H9 (cell line): ENCODE measurements at regions not wholly inside any gene's neighbourhood (a gene's known extent, or its start where the extent isn't known, plus 50 kb on each side); places are given as distances from the start of the nearest gene placed in this dataset.

ENCODE experiments used
- DNase-seq: peaks from one replicate; pipeline ENCODE4 v3.0.0-alpha.2; 2017
- H2AFZ ChIP-seq: one replicate; pipeline ENCODE4 v1.6.1; 2013; ENCODE audit warnings: mild to moderate bottlenecking, low read length, control low read depth, moderate library complexity
- H2AK5ac ChIP-seq: 2 replicates; pipeline ENCODE4 v1.6.1; 2013; ENCODE audit warnings: low read length, control low read depth, mixed read lengths; ENCODE audit not compliant: insufficient read length
- H2BK120ac ChIP-seq: one replicate; pipeline ENCODE4 v1.6.1; 2013; ENCODE audit warnings: low read depth, mild to moderate bottlenecking, low read length, control low read depth, inconsistent platforms; ENCODE audit not compliant: poor library complexity, severe bottlenecking
- H2BK12ac ChIP-seq: 2 replicates; pipeline ENCODE4 v1.6.1; 2013; ENCODE audit warnings: low read length, control low read depth, mixed read lengths, low read depth; ENCODE audit not compliant: insufficient read length
- H2BK15ac ChIP-seq: 2 replicates; pipeline ENCODE4 v1.6.1; 2013; ENCODE audit warnings: low read depth, low read length, control low read depth
- H2BK20ac ChIP-seq: one replicate; pipeline ENCODE4 v1.6.1; 2013; ENCODE audit warnings: low read depth, mild to moderate bottlenecking, low read length, control low read depth, inconsistent platforms; ENCODE audit not compliant: poor library complexity, severe bottlenecking
- H2BK5ac ChIP-seq: 2 replicates; pipeline ENCODE4 v1.6.1; 2013; ENCODE audit warnings: low read length, control low read depth, mixed read lengths; ENCODE audit not compliant: insufficient read length
- H3K14ac ChIP-seq: 2 replicates; pipeline ENCODE4 v1.6.1; 2013; ENCODE audit warnings: low read length, control low read depth; ENCODE audit not compliant: insufficient read depth
- H3K18ac ChIP-seq: 2 replicates; pipeline ENCODE4 v1.6.1; 2013; ENCODE audit warnings: low read depth, mild to moderate bottlenecking, mixed read lengths, low read length, control low read depth; ENCODE audit not compliant: insufficient read length
- H3K23ac ChIP-seq: 2 replicates; pipeline ENCODE4 v1.6.1; 2013; ENCODE audit warnings: low read length, control low read depth, mixed read lengths, low read depth; ENCODE audit not compliant: insufficient read length
- H3K23me2 ChIP-seq: 2 replicates; pipeline ENCODE4 v1.6.1; 2013; ENCODE audit warnings: low read depth, mild to moderate bottlenecking, mixed read lengths, low read length, control low read depth; ENCODE audit not compliant: insufficient read length, poor library complexity, severe bottlenecking
- H3K27ac ChIP-seq: 2 replicates; pipeline ENCODE4 v1.5.1; 2013; ENCODE audit warnings: low read length, control low read depth, mixed read lengths, low read depth; ENCODE audit not compliant: insufficient read length
- H3K27me3 ChIP-seq: 2 replicates; pipeline ENCODE4 v1.6.1; 2013; ENCODE audit warnings: low read length, control low read depth, inconsistent platforms; ENCODE audit not compliant: insufficient read depth
- H3K4ac ChIP-seq: 2 replicates; pipeline ENCODE4 v1.6.1; 2013; ENCODE audit warnings: low read depth, mild to moderate bottlenecking, control low read depth, inconsistent platforms, low read length, moderate library complexity
- H3K4me1 ChIP-seq: 2 replicates; pipeline ENCODE4 v1.6.1; 2013; ENCODE audit warnings: low read length, control low read depth, inconsistent platforms; ENCODE audit not compliant: insufficient read depth
- H3K4me2 ChIP-seq: 2 replicates; pipeline ENCODE4 v1.6.1; 2013; ENCODE audit warnings: low read length, control low read depth, mixed read lengths; ENCODE audit not compliant: insufficient read length, insufficient read depth
- H3K56ac ChIP-seq: 2 replicates; pipeline ENCODE4 v1.6.1; 2013; ENCODE audit warnings: low read depth, mild to moderate bottlenecking, mixed read lengths, low read length, control low read depth; ENCODE audit not compliant: insufficient read length
- H3K79me1 ChIP-seq: 2 replicates; pipeline ENCODE4 v1.6.1; 2013; ENCODE audit warnings: low read depth, mild to moderate bottlenecking, moderate library complexity, low read length, control low read depth, inconsistent platforms; ENCODE audit not compliant: insufficient read depth, poor library complexity, severe bottlenecking
- H3K79me2 ChIP-seq: 2 replicates; pipeline ENCODE4 v1.6.1; 2013; ENCODE audit warnings: low read length, control low read depth, inconsistent platforms; ENCODE audit not compliant: insufficient read depth
- H3K9ac ChIP-seq: 2 replicates; pipeline ENCODE4 v1.6.1; 2013; ENCODE audit warnings: low read length, control low read depth, mixed read lengths; ENCODE audit not compliant: insufficient read length; ENCODE audit errors: extremely low read depth
- H3K9me3 ChIP-seq: one replicate; pipeline ENCODE4 v1.6.1; 2013; ENCODE audit warnings: low read depth, low read length, inconsistent platforms; ENCODE audit not compliant: control insufficient read depth
- H3T11ph ChIP-seq: one replicate; pipeline ENCODE4 v1.6.1; 2013; ENCODE audit warnings: mild to moderate bottlenecking, low read length, control low read depth, inconsistent platforms
- H4K20me1 ChIP-seq: one replicate; pipeline ENCODE4 v1.6.1; 2013; ENCODE audit not compliant: control insufficient read depth, insufficient read length, insufficient read depth
- H4K5ac ChIP-seq: 2 replicates; pipeline ENCODE4 v1.6.1; 2013; ENCODE audit warnings: low read depth, mild to moderate bottlenecking, mixed read lengths, low read length, control low read depth; ENCODE audit not compliant: insufficient read length
- H4K8ac ChIP-seq: replicated peaks from 2 replicates; pipeline ENCODE4 v1.6.1; 2013; ENCODE audit warnings: low read length, control low read depth, mixed read lengths, low read depth; ENCODE audit not compliant: insufficient read length
- H4K91ac ChIP-seq: 2 replicates; pipeline ENCODE4 v1.6.1; 2013; ENCODE audit warnings: low read depth, mild to moderate bottlenecking, moderate library complexity, mixed read lengths, low read length, control low read depth; ENCODE audit not compliant: insufficient read length
- H3K27ac Mint-ChIP-seq, 3 experiments: 2 replicates in 2 of 3; 3 replicates in 1 of 3; pipeline ENCODE4 v1.8.0; 2020 to 2021; ENCODE audit warnings: mixed read lengths in 3 of 3, mild to moderate bottlenecking in 1 of 3, moderate library complexity in 1 of 3
- H3K27me3 Mint-ChIP-seq: 2 replicates; pipeline ENCODE4 v1.8.0; 2021; ENCODE audit warnings: low read depth, mild to moderate bottlenecking, moderate library complexity, mixed read lengths
- H3K36me3 Mint-ChIP-seq, 3 experiments: 2 replicates in 2 of 3; 3 replicates in 1 of 3; pipeline ENCODE4 v1.8.0; 2020 to 2021; ENCODE audit warnings: low read depth in 3 of 3, mixed read lengths in 3 of 3; ENCODE audit not compliant: insufficient read depth in 1 of 3
- H3K4me1 Mint-ChIP-seq, 2 experiments: 2 replicates each; pipeline ENCODE4 v1.8.0; 2020; ENCODE audit warnings: mixed read lengths in 2 of 2
- H3K4me3 Mint-ChIP-seq, 2 experiments: 2 replicates in 1 of 2; 3 replicates in 1 of 2; pipeline ENCODE4 v1.8.0; 2020 to 2021; ENCODE audit warnings: mild to moderate bottlenecking in 2 of 2, mixed read lengths in 2 of 2, moderate library complexity in 1 of 2
- H3K9me3 Mint-ChIP-seq, 2 experiments: 2 replicates in 1 of 2; 3 replicates in 1 of 2; pipeline ENCODE4 v1.8.0; 2020; ENCODE audit warnings: mild to moderate bottlenecking in 2 of 2, mixed read lengths in 2 of 2, moderate library complexity in 1 of 2
- TF ChIP-seq, protein P1 (sequence below): fragments of 200-600 bp; sonication (generic); conservative IDR thresholded peaks from 3 replicates; pipeline ENCODE4 v1.8.0; 2021; ENCODE audit warnings: antibody characterized with exemption, mild to moderate bottlenecking

DNA sequence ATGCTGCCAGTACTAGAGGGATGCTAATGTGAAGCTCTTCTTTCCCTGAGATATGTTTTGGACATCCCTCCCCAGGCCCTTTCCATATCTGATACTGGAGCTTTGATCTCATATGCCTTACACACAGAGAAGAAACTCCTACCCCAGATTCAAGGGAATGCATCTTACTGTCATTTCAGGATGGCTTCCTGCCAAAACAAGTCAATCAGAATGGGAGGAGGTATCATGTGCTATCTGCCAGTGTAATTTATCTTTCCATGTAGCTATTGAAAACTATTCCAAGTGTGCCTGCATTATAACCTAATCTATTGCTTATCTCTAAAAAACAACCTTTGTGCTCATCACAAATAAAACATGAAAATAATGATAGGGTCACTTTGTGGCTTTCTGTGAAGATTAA is 269.9 kb upstream of the SETBP1 start:
- Histone ChIP-seq H3K56ac (no peak overlapping the region), H3K14ac (no peak overlapping the region), H4K8ac (no peak overlapping the region), H3K4me1 (no peaks in the 10 kb centered on the region), H2BK12ac (no peak overlapping the region), H4K5ac (no peak overlapping the region), H2BK20ac (no peak overlapping the region), H3K27ac (no peak overlapping the region), H2BK15ac (no peak overlapping the region), H3K23me2 (no peaks in the 10 kb centered on the region), H2BK120ac (no peak overlapping the region), H3K4ac (no peak overlapping the region), H2AFZ (no peak overlapping the region), H4K20me1 (no peaks in the 10 kb centered on the region), H2AK5ac (no peak overlapping the region), H3K27me3 (no peaks in the 10 kb centered on the region), H3K18ac (no peak overlapping the region), H3K23ac (no peak overlapping the region), H3K4me2 (no peak overlapping the region), H2BK5ac (no peak overlapping the region), H3K79me2 (no peaks in the 10 kb centered on the region), H3T11ph (no peak overlapping the region), H3K79me1 (no peaks in the 10 kb centered on the region), H4K91ac (no peak overlapping the region), H3K9me3 (no peaks in the 10 kb centered on the region), H3K9ac (no peak overlapping the region)
- H3K9me3 Mint-ChIP-seq, result peaks cover 7 to 10% of the 10 kb centered on the region in 2 experiments
- H3K36me3 Mint-ChIP-seq, result peaks cover 0 to 2% (median 0%) of the 10 kb centered on the region in 3 experiments; a peak in 2 of 7 replicates
- H3K4me1 Mint-ChIP-seq, result no peaks in the 10 kb centered on the region
- H3K27ac Mint-ChIP-seq, result no peak overlapping the region
- DNase-seq, result no peak
- TF ChIP-seq, protein P1, sequence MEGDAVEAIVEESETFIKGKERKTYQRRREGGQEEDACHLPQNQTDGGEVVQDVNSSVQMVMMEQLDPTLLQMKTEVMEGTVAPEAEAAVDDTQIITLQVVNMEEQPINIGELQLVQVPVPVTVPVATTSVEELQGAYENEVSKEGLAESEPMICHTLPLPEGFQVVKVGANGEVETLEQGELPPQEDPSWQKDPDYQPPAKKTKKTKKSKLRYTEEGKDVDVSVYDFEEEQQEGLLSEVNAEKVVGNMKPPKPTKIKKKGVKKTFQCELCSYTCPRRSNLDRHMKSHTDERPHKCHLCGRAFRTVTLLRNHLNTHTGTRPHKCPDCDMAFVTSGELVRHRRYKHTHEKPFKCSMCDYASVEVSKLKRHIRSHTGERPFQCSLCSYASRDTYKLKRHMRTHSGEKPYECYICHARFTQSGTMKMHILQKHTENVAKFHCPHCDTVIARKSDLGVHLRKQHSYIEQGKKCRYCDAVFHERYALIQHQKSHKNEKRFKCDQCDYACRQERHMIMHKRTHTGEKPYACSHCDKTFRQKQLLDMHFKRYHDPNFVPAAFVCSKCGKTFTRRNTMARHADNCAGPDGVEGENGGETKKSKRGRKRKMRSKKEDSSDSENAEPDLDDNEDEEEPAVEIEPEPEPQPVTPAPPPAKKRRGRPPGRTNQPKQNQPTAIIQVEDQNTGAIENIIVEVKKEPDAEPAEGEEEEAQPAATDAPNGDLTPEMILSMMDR, result no peak
- H3K27me3 Mint-ChIP-seq, result no peaks in the 10 kb centered on the region
- no peak overlapping the region for H3K4me3 Mint-ChIP-seq
